HPDE6-E6E7 (cell line): ENCODE measurements at regions not wholly inside any gene's neighbourhood (a gene's known extent, or its start where the extent isn't known, plus 50 kb on each side); places are given as distances from the start of the nearest gene placed in this dataset.

Experiments used
- DNase-seq: peaks from one replicate; pipeline ENCODE4 v3.0.0; 2011; ENCODE audit warnings: missing footprints; ENCODE audit errors: extremely low spot score

DNA sequence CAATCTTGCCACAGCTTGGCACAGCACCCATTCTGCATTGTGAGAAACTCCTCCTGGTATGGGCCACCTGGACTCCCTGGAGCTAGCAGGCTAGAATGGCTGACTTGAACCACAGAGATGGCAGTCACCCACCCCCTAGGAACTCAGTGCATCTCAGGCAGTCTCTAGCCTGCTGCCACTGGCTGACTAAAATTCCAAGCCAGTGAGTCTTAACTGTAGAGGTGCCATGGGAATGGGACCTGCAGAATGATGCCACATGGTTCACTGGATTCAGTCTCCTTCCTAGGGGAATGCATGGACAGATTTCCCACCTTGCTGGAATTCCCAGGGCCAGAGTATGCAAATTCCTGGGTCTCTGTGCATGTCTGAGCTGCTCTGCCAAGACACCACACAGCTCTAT lies 382.9 kb downstream of the MAN2A1 start:
- DNase-seq: no peak

- DNase-seq: no peak
Measured at GRCh38 chr5:110073534-110073933, 383.8 kb downstream of the MAN2A1 start.

GRCh38 chr5:110075656-110076055 lies 385.9 kb downstream of the MAN2A1 start:
- DNase-seq: no peak

GRCh38 chr5:110077147-110077546 lies 387.4 kb downstream of the MAN2A1 start:
- no peak for DNase-seq

GRCh38 chr5:110082194-110082593 lies 392.5 kb downstream of the MAN2A1 start:
- DNase-seq: no peak

DNA sequence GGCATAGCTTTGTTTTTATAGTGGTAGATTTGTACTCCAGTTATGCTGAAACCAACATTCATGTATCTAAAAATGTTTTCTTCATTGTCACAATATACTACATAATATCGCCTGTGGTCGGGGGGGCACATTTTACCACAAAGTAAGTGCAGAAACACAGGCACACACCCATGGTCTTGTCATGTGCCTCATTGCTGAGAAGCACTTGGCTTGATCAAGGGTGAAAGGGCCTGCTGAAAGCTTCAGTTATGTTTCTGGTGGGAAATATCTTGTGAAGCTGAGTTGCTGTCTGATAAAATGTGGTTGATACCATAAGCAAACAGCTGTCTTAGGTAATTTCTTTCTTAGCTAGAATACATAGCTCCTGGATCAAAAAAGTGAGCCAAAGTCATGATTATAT lies 393.1 kb downstream of the MAN2A1 start:
- no peak for DNase-seq

GRCh38 chr5:110085826-110086225 lies 396.1 kb downstream of the MAN2A1 start:
- DNase-seq: no peak

DNA sequence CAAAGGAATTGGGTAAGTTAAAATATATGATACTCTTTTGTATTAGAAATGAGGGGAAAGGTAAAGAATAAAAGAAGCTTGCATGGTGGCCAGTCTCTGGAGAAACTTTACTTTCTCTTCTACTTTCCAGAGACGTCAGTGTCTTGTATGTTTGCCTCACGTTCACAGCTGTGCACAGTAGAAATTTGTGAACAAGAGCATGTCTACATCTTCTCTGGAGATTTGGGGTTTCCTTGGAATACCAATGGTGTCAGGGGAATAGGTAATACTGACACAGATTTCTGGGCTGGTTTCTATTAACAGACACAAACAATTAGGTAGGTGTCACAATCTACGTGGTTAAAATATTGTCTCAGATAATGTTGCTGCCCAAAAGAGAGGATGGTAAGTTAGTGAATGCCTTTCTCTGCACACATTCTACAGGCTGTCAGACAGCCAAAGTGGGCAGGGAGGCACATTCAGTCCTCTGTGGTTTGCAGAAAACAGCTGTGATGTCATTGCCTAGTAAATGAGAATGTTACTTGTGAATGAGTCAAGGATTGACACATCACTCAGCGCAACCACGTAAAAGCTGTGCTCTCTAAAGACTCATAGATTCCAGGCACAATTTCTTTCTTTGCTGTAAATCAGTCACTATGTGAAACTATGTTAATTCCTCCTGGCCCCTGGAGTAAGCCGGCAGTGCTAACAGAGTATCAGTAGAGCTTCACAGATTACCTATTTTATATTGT lies 397.1 kb downstream of the MAN2A1 start:
- no peak for DNase-seq

- no peak for DNase-seq
Measured at GRCh38 chr5:110087829-110088228, 398.1 kb downstream of the MAN2A1 start.

DNA sequence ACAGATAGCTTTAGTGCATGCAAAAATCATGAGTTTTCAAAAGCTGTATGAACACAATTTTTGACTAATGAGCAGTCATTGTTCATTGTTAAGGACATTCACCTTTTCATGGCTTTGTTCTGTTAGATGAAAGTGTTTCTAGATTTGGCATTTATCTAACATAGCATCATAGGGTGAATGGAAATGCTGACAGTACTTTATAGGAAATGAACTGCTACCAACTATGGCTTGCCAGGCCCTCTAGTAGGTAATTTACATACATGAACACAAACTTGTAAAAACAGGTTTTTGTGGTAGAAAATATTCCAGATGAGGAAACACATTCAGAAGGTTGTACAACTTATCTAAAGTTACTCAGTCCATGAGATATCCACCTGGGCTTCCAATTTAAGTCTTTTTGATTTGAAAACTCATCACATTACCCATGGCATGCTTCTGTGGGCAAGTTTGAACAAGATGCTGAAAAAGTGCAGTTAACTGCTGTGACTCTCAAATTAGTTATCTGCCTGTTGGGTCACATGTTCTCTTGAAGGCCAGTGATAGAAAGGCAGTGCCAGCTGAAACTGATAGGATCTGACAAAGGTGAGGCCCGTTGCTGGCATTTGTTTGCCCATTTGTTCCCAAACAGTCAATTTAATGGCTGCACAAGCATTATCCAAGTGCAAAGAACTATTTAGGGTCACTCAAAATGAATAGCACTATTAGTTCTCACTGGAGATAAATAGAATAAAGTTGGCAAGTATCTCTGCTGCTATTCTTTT lies 399.1 kb downstream of the MAN2A1 start:
- peak; percentile 35 for DNase-seq

GRCh38 chr5:110092955-110093785 lies 403.4 kb downstream of the MAN2A1 start:
- no peak for DNase-seq

DNA sequence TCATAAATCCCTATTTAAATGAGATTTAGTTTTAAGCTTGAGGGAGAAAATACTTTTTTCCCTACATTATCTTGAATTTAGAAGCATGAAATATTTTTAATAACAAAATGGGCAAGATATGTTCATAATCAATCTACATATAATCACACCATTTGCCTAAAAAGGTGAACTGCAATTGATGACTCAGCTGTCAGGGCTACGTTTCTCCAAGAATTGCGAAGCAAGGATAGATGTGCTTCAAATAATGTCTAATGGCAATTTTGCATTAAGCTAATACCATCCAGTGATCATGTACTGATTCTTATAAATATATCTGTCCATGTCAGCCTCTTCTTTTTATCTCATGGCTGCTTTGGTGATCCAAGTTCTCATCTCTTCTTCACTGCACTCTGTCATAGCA lies 404.4 kb downstream of the MAN2A1 start:
- DNase-seq: no peak

GRCh38 chr5:110094548-110094947 lies 404.8 kb downstream of the MAN2A1 start:
- no peak for DNase-seq

- no peak for DNase-seq
Measured at GRCh38 chr5:110096419-110096818, 406.7 kb downstream of the MAN2A1 start.

GRCh38 chr5:110099572-110099971 lies 409.8 kb downstream of the MAN2A1 start:
- no peak for DNase-seq

GRCh38 chr5:110103081-110103480 lies 413.4 kb downstream of the MAN2A1 start:
- no peak for DNase-seq

DNA sequence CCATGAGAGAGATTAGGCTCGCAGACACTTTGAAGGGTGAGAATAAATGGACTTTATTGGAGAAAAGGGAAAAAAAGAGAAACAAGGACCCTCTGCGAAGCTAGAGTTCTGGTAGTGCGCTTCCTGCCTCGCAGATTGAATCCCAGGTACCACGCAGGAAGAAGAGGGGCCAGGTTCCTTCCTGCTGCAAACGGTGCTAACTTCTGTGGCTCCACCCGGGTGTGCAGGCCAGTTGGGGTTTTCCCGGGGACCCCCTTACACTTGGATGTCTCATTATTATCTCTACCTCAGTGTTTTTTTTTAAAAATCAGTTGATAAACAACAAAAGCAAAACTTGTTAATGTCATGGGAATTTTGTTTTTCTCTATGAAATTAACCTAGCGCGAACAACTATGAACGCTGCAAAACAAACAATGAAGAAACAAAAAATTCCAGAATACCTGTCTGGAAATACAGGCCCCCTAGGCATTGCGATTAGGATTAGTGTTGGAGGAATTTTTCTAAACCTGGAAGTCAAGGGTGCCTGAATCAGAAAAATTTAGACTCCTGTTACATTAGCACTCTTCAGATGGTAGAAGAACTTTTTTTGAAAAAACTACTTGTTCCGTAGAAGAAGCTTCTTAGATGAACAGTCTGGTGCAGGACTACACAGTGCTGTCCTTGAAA lies 414.5 kb downstream of the MAN2A1 start:
- DNase-seq: no peak

DNA sequence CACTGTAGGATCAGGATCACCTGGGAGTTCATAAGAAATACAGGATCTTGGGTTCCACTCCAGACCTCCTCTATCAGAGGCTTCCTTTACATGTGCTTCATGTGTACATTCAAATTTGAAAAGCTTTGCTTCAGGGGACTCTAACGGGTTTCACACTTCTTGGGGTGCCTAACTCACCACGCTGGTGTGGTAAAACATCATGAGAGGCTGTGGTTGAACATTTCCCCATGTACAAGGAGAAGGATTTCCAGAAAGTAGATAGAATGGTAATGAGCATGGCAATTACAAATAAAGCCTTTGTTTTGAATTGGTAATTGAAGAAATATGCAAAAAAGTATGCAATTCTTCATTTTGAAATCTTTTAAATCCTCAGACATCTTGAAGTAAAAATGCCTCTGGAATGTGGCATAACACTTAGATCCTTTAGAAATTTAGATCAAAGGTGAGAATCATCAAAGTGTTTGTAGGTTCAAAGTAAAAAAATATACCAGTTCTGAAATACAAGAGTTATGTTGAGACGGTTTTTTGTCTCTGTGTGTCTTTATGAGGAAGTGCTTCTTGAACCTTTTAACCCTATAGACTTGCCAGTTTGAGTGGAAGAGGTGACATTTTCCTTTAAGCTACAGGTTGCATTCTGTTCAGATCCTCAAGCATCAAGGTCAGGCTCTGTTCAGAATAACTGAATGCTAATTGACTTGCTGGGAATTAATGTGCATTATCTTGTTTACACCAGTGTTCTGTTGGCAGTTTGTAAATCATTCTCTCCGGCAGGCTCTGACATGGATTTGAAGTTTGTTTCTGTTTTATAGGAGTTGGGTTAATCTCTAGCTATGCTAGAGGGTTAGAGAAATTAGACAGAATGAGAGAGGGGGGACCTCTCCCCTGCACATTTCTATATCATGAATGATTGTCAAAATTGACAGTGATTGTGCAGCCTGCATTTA lies 415.3 kb downstream of the MAN2A1 start:
- no peak for DNase-seq

DNA sequence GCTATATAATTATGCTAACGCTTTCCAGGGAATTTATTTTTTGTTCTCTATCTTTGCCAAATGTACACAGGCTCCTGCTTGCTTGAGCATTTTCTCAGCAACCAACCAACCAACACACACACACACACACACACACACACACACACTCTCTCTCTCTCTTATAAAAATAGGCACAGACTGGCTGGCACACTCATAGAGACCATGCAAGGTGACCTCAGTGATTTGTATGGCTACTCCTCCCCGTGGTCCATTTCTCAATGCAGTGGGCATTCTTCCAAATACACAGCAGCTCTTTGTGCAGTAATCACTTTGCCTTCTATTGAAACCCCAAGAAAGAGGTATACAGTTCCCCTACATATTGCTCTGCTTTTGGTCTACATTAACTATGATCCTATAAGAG lies 416.0 kb downstream of the MAN2A1 start:
- DNase-seq: no peak

GRCh38 chr5:110106750-110107149 lies 417.0 kb downstream of the MAN2A1 start:
- DNase-seq: no peak

DNA sequence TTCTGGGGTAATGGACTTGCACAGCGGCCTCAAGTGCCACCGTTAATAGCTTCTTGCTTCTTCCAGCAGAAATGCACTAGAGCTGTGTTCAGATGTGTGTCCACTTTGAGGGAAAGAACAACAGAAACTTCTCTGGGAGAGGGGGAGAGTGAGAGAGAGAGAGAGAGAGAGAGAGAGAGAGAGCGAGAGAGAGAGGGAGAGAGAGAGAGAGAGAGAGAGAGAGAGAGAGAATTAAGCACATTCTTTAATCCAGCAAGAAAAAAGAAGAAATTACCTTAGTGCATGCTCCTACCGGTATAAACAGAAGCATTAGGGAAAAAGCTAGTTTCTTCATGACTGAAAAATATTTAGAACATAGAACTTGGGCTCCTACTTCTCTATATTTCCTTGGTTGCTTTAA lies 418.8 kb downstream of the MAN2A1 start:
- no peak for DNase-seq
